H9 (cell line): ENCODE measurements at regions not wholly inside any gene's neighbourhood (a gene's known extent, or its start where the extent isn't known, plus 50 kb on each side); places are given as distances from the start of the nearest gene placed in this dataset.

Source experiments
- DNase-seq: peaks from one replicate; pipeline ENCODE4 v3.0.0-alpha.2; 2017
- H2AFZ ChIP-seq: one replicate; pipeline ENCODE4 v1.6.1; 2013; ENCODE audit warnings: mild to moderate bottlenecking, low read length, control low read depth, moderate library complexity
- H2AK5ac ChIP-seq: 2 replicates; pipeline ENCODE4 v1.6.1; 2013; ENCODE audit warnings: low read length, control low read depth, mixed read lengths; ENCODE audit not compliant: insufficient read length
- H2BK120ac ChIP-seq: one replicate; pipeline ENCODE4 v1.6.1; 2013; ENCODE audit warnings: low read depth, mild to moderate bottlenecking, low read length, control low read depth, inconsistent platforms; ENCODE audit not compliant: poor library complexity, severe bottlenecking
- H2BK12ac ChIP-seq: 2 replicates; pipeline ENCODE4 v1.6.1; 2013; ENCODE audit warnings: low read length, control low read depth, mixed read lengths, low read depth; ENCODE audit not compliant: insufficient read length
- H2BK15ac ChIP-seq: 2 replicates; pipeline ENCODE4 v1.6.1; 2013; ENCODE audit warnings: low read depth, low read length, control low read depth
- H2BK20ac ChIP-seq: one replicate; pipeline ENCODE4 v1.6.1; 2013; ENCODE audit warnings: low read depth, mild to moderate bottlenecking, low read length, control low read depth, inconsistent platforms; ENCODE audit not compliant: poor library complexity, severe bottlenecking
- H2BK5ac ChIP-seq: 2 replicates; pipeline ENCODE4 v1.6.1; 2013; ENCODE audit warnings: low read length, control low read depth, mixed read lengths; ENCODE audit not compliant: insufficient read length
- H3K14ac ChIP-seq: 2 replicates; pipeline ENCODE4 v1.6.1; 2013; ENCODE audit warnings: low read length, control low read depth; ENCODE audit not compliant: insufficient read depth
- H3K18ac ChIP-seq: 2 replicates; pipeline ENCODE4 v1.6.1; 2013; ENCODE audit warnings: low read depth, mild to moderate bottlenecking, mixed read lengths, low read length, control low read depth; ENCODE audit not compliant: insufficient read length
- H3K23ac ChIP-seq: 2 replicates; pipeline ENCODE4 v1.6.1; 2013; ENCODE audit warnings: low read length, control low read depth, mixed read lengths, low read depth; ENCODE audit not compliant: insufficient read length
- H3K23me2 ChIP-seq: 2 replicates; pipeline ENCODE4 v1.6.1; 2013; ENCODE audit warnings: low read depth, mild to moderate bottlenecking, mixed read lengths, low read length, control low read depth; ENCODE audit not compliant: insufficient read length, poor library complexity, severe bottlenecking
- H3K27ac ChIP-seq: 2 replicates; pipeline ENCODE4 v1.5.1; 2013; ENCODE audit warnings: low read length, control low read depth, mixed read lengths, low read depth; ENCODE audit not compliant: insufficient read length
- H3K27me3 ChIP-seq: 2 replicates; pipeline ENCODE4 v1.6.1; 2013; ENCODE audit warnings: low read length, control low read depth, inconsistent platforms; ENCODE audit not compliant: insufficient read depth
- H3K4ac ChIP-seq: 2 replicates; pipeline ENCODE4 v1.6.1; 2013; ENCODE audit warnings: low read depth, mild to moderate bottlenecking, control low read depth, inconsistent platforms, low read length, moderate library complexity
- H3K4me1 ChIP-seq: 2 replicates; pipeline ENCODE4 v1.6.1; 2013; ENCODE audit warnings: low read length, control low read depth, inconsistent platforms; ENCODE audit not compliant: insufficient read depth
- H3K4me2 ChIP-seq: 2 replicates; pipeline ENCODE4 v1.6.1; 2013; ENCODE audit warnings: low read length, control low read depth, mixed read lengths; ENCODE audit not compliant: insufficient read length, insufficient read depth
- H3K56ac ChIP-seq: 2 replicates; pipeline ENCODE4 v1.6.1; 2013; ENCODE audit warnings: low read depth, mild to moderate bottlenecking, mixed read lengths, low read length, control low read depth; ENCODE audit not compliant: insufficient read length
- H3K79me1 ChIP-seq: 2 replicates; pipeline ENCODE4 v1.6.1; 2013; ENCODE audit warnings: low read depth, mild to moderate bottlenecking, moderate library complexity, low read length, control low read depth, inconsistent platforms; ENCODE audit not compliant: insufficient read depth, poor library complexity, severe bottlenecking
- H3K79me2 ChIP-seq: 2 replicates; pipeline ENCODE4 v1.6.1; 2013; ENCODE audit warnings: low read length, control low read depth, inconsistent platforms; ENCODE audit not compliant: insufficient read depth
- H3K9ac ChIP-seq: 2 replicates; pipeline ENCODE4 v1.6.1; 2013; ENCODE audit warnings: low read length, control low read depth, mixed read lengths; ENCODE audit not compliant: insufficient read length; ENCODE audit errors: extremely low read depth
- H3K9me3 ChIP-seq: one replicate; pipeline ENCODE4 v1.6.1; 2013; ENCODE audit warnings: low read depth, low read length, inconsistent platforms; ENCODE audit not compliant: control insufficient read depth
- H3T11ph ChIP-seq: one replicate; pipeline ENCODE4 v1.6.1; 2013; ENCODE audit warnings: mild to moderate bottlenecking, low read length, control low read depth, inconsistent platforms
- H4K20me1 ChIP-seq: one replicate; pipeline ENCODE4 v1.6.1; 2013; ENCODE audit not compliant: control insufficient read depth, insufficient read length, insufficient read depth
- H4K5ac ChIP-seq: 2 replicates; pipeline ENCODE4 v1.6.1; 2013; ENCODE audit warnings: low read depth, mild to moderate bottlenecking, mixed read lengths, low read length, control low read depth; ENCODE audit not compliant: insufficient read length
- H4K8ac ChIP-seq: replicated peaks from 2 replicates; pipeline ENCODE4 v1.6.1; 2013; ENCODE audit warnings: low read length, control low read depth, mixed read lengths, low read depth; ENCODE audit not compliant: insufficient read length
- H4K91ac ChIP-seq: 2 replicates; pipeline ENCODE4 v1.6.1; 2013; ENCODE audit warnings: low read depth, mild to moderate bottlenecking, moderate library complexity, mixed read lengths, low read length, control low read depth; ENCODE audit not compliant: insufficient read length
- H3K27ac Mint-ChIP-seq, 3 experiments: 2 replicates in 2 of 3; 3 replicates in 1 of 3; pipeline ENCODE4 v1.8.0; 2020 to 2021; ENCODE audit warnings: mixed read lengths in 3 of 3, mild to moderate bottlenecking in 1 of 3, moderate library complexity in 1 of 3
- H3K27me3 Mint-ChIP-seq: 2 replicates; pipeline ENCODE4 v1.8.0; 2021; ENCODE audit warnings: low read depth, mild to moderate bottlenecking, moderate library complexity, mixed read lengths
- H3K36me3 Mint-ChIP-seq, 3 experiments: 2 replicates in 2 of 3; 3 replicates in 1 of 3; pipeline ENCODE4 v1.8.0; 2020 to 2021; ENCODE audit warnings: low read depth in 3 of 3, mixed read lengths in 3 of 3; ENCODE audit not compliant: insufficient read depth in 1 of 3
- H3K4me1 Mint-ChIP-seq, 2 experiments: 2 replicates each; pipeline ENCODE4 v1.8.0; 2020; ENCODE audit warnings: mixed read lengths in 2 of 2
- H3K4me3 Mint-ChIP-seq, 2 experiments: 2 replicates in 1 of 2; 3 replicates in 1 of 2; pipeline ENCODE4 v1.8.0; 2020 to 2021; ENCODE audit warnings: mild to moderate bottlenecking in 2 of 2, mixed read lengths in 2 of 2, moderate library complexity in 1 of 2
- H3K9me3 Mint-ChIP-seq, 2 experiments: 2 replicates in 1 of 2; 3 replicates in 1 of 2; pipeline ENCODE4 v1.8.0; 2020; ENCODE audit warnings: mild to moderate bottlenecking in 2 of 2, mixed read lengths in 2 of 2, moderate library complexity in 1 of 2
- TF ChIP-seq, protein P1 (sequence below): fragments of 200-600 bp; sonication (generic); conservative IDR thresholded peaks from 3 replicates; pipeline ENCODE4 v1.8.0; 2021; ENCODE audit warnings: antibody characterized with exemption, mild to moderate bottlenecking

GRCh38 chr14:38507299-38507698 is 251.4 kb upstream of the CLEC14A start:
- Histone ChIP-seq H2BK15ac (no peak overlapping the region), H3K14ac (no peak overlapping the region), H3K79me2 (no peaks in the 10 kb centered on the region), H3K23me2 (no peaks in the 10 kb centered on the region), H3K27me3 (no peaks in the 10 kb centered on the region), H3K4me2 (no peak overlapping the region), H2BK20ac (no peak overlapping the region), H4K8ac (no peak overlapping the region), H2AK5ac (no peak overlapping the region), H2BK5ac (no peak overlapping the region), H2BK12ac (no peak overlapping the region), H3K9ac (no peak overlapping the region), H3K4ac (no peak overlapping the region), H2BK120ac (no peak overlapping the region), H3K56ac (no peak overlapping the region), H3K23ac (no peak overlapping the region), H3K27ac (no peak overlapping the region), H3K18ac (no peak overlapping the region), H4K5ac (no peak overlapping the region), H3K79me1 (no peaks in the 10 kb centered on the region), H4K91ac (no peak overlapping the region), H3K9me3 (no peaks in the 10 kb centered on the region), H3K4me1 (no peaks in the 10 kb centered on the region), H3T11ph (no peak overlapping the region), H4K20me1 (no peaks in the 10 kb centered on the region), H2AFZ (no peak overlapping the region)
- DNase-seq = no peak
- no peak overlapping the region for H3K4me3 Mint-ChIP-seq
- H3K4me1 Mint-ChIP-seq = peaks cover 2 to 4% of the 10 kb centered on the region in 2 experiments; a peak in 3 of 4 replicates
- H3K27ac Mint-ChIP-seq = no peak overlapping the region
- TF ChIP-seq, protein P1, sequence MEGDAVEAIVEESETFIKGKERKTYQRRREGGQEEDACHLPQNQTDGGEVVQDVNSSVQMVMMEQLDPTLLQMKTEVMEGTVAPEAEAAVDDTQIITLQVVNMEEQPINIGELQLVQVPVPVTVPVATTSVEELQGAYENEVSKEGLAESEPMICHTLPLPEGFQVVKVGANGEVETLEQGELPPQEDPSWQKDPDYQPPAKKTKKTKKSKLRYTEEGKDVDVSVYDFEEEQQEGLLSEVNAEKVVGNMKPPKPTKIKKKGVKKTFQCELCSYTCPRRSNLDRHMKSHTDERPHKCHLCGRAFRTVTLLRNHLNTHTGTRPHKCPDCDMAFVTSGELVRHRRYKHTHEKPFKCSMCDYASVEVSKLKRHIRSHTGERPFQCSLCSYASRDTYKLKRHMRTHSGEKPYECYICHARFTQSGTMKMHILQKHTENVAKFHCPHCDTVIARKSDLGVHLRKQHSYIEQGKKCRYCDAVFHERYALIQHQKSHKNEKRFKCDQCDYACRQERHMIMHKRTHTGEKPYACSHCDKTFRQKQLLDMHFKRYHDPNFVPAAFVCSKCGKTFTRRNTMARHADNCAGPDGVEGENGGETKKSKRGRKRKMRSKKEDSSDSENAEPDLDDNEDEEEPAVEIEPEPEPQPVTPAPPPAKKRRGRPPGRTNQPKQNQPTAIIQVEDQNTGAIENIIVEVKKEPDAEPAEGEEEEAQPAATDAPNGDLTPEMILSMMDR = no peak
- H3K9me3 Mint-ChIP-seq = peaks cover 4% of the 10 kb centered on the region in 2 experiments; a peak in 3 of 5 replicates
- H3K36me3 Mint-ChIP-seq = no peaks in the 10 kb centered on the region
- peaks cover 2% of the 10 kb centered on the region; the same call in 1 of the 2 replicates for H3K27me3 Mint-ChIP-seq
